Activated effector memory CD4-positive, alpha-beta T cell treated with anti-CD3 and anti-CD28 coated beads, Interleukin-2, amount 50 U/mL, for 16 hours (primary cell): ENCODE measurements at regions not wholly inside any gene's neighbourhood (a gene's known extent, or its start where the extent isn't known, plus 50 kb on each side); places are given as distances from the start of the nearest gene placed in this dataset.

Experiments
- DNase-seq: peaks from one replicate; pipeline ENCODE4 v3.0.0-alpha.2; 2020

DNA sequence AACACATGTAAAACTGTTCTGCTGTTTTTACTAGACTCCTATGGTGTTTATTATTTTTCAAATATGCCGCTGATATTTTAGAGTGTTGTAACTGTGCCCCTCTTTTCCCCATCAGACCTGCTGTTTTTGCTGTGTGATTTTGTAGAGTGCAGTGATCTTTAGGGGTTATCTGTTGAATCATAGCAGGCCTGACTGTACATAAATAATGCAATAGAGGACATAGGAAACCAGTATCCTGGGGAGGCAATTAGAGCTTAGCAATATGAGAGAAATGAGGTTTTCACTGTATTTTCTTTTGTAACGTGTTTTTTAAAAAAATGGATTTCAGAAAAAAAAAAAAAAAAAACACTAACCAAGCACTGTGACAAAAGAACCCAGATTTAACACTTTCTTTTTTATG is 662.2 kb downstream of the TOX3 start:
- no peak for DNase-seq

DNA sequence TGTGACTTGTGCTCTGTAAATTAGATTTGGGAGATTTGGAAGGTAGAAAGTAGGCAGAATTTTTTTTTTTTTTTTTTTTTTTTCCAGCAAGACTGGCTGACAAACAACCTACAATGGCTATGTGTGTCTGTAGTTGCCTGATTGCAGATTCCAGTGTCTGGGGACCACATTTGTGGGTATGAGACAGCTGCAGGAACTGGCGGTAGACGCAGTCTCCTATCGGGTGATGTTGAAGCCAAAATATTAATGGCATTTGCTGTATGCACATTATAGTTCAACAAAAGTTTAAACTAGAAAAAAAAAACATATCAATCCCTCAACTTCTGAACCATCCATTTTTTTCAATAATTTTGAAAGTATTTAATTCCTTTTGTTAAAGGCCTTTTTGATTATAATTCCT is 665.2 kb downstream of the TOX3 start:
- no peak for DNase-seq

DNA sequence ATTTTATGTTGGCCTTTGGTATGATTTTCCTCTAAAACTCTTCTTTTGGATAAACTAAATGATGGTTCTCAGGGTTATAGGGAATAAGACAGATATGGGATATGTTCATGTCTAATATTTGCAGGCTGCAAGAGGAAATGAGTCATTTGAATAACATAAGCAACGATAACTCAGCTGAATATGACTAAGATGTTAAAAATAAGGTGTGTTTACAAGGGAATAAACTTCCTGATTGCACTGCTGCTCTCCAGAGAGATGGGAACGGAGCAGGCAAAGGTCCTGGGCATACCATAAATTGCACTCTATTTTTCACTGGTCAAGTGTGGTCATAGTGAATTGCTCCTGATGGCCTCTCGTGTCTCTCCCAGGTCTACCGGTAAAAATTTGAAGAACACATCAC is 666.2 kb downstream of the TOX3 start:
- DNase-seq, result no peak

DNA sequence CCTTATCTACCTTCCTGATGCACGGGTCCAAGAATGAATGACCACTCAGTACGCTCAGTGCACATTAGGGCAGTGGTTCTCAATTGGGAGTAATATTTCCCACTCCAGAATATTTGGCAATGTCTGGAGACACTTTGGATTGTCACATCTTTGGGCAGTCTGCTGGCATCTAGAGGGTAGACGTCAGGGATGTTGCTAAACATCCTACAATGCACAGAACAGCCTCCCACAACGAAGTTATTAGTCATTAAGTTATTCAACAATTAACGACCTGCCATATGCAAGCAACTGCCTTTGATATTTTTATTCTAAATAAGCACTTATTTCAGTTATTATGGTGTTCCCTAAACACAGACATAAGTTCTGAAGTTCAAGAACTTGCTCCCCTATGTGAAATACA is 669.3 kb downstream of the TOX3 start:
- no peak for DNase-seq

DNA sequence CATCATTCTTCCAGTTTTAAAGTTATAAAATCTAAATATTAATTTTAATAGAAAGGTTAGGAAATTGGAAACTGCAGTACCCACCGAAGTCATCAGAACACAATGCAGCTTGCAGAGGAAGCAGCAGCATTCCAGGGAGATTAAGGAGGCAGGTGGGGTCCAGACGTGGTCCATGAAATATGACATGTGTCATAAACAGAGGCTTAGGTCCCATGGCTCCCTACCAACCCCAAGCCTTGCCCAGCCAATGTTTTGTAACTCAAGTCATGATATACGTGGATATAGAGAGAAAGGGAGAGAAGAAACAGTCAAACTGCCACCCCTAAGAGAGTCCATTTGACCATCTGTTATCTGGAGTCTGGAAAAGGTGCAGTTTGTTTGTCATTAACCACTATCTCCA is 670.0 kb downstream of the TOX3 start:
- DNase-seq, result no peak

DNA sequence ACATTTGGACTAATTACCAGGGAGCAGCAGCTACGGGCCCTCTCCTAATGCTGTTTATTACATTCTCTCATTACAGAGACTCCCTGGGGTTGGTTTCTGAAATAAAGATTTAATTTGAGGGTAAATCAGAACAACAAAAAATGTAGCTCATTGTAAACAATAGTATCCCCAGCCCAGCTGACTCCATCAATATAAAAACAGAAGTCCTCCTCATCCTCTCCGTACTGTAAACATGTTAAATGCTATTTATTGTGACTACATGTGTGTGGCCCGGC is 670.4 kb downstream of the TOX3 start:
- no peak for DNase-seq

DNA sequence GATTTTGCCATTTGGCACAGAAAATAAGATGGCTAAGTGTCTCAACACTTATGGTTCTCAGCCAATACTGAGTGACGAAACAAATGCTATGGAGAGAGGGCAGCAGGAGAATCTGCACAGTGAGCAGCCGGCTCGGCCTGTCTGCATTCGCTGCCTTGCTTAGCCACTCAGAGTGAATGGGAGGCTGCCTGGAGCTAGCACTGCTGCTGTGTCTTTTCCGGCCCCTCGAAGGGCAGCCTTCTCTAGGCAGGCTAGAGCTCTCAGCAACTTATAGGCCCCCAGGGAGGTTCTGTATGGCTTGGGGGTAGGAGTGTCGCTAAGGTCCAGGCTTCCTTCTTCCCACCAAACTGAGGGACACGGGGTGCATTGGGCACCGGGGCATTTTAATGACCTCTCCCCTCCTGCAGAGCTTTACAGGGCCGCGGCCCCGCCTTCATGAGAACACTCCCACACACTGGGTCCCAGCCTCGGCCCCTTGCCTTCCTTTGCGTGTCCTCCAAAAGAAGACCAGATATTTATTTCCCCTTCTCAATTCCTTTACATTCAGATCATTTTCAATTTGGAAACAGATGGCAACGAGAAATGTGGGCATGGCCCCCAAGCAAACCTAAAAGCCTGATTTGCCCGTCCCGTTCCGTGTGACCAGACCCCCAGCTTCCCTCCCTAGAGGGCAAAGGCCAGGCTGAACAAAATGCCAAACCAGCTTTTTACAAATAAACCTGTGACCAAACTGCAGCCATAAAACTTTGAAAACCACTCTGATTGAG is 670.9 kb downstream of the TOX3 start:
- no peak for DNase-seq

DNA sequence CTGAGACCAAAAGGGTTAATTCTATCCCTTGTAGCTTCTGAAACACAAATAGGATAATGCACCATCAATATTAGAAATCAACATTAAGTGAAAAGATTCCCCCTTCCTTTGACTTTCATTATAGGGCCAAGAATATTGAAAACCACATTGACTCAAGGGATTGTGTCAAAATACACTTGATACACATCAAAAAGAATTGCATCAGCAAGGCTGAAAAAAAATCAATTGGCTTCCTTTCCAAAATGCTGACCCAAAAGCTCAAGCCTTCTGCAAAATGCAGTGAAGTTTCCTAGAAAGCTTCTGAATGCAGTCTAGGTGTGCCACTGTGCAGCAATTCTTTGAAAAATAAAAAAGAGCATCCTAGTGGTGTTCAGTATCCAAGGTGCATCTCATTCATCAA is 674.4 kb downstream of the TOX3 start:
- DNase-seq, result no peak

DNA sequence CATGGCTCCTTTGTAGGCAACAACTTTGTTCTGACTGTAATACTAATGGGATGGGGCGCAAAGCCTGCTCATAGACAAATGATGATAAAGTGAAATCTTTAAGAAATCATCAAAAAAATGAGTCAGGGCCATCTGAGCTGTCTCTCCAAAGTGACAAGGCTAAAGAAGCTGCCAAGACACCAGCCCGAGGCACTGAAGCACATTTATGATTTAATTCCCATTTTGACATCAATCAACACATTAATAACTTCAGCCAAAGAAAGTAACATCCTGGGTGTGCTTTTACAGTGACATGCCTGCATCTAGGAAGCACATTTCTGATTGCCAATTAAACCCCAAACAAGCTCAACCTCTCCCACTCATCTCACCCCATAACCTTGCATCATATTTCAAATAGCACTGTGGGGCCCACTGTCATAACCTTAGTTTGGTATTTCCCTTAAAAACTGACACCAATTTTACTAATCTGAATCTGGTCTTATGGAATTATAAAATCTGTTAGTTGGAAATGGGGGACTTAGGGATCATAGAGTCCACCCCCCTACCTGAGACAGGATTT is 676.6 kb downstream of the TOX3 start:
- DNase-seq, result no peak

DNA sequence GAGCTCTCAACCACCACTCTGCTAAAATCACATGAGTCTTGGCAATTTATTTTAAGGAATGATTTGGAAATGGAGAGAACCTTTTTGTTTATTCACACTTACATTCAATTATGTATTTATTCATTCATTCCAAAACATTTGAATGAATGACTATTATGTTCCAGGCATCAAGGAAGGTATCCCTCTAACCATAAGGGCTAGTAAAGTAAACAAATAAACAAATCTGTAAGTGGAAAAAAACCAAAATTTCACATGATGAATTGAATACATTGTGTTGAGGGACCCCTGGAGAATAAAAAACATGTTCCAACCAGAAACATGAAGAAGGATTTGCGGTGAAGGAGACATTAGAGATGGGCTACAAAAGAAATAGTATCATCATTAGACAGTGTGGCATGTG is 677.8 kb downstream of the TOX3 start:
- no peak for DNase-seq

DNA sequence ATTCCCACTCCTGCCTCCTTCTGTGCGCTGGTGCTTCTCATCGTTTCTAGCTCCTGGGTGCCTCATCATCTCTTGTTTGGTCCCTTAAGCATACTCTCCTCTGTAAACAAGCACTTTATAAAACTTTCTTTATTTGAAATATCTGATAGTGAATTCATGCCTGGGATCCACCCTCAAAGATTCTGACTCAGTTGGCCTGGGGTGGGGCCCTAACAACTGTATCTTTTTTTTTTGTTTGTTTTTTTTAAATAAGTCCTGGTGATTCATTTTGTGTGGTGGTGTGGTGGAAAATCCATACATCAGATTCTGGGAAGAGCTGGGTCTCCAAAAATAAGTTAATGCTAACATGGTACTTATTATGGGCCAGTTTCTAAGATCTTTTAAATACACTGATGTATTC is 678.3 kb downstream of the TOX3 start:
- DNase-seq, result no peak

DNA sequence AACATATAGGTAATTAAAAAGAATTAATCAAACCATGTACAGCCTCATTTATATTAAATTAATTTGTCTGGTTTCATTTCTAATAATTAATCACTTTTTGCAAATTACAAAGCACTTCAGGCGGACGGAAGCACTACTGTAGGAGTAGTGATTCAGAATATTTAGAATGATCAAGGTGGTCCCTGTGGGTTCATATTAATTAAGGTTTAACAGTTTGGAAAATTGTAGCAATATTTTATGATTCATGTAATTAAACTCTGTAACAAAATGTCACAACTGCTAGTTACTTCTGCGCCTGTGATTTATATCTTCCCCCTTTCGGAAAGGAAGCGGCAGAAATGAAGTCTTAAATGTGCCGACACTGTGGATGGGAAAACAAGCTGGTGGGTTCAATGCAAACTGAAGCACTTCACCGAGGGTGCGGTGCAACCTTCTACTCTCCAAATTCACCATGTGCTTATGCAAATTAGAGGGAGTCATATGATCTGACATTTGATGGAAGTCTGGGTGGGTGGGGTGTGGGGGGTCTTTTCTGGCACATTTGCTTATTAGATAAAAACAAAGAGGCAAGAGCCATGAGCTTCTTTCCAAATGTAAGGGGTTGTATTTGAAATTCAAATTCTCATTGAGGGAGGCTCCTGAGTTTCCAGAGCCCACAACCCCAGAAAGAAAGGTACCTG is 679.4 kb downstream of the TOX3 start:
- no peak for DNase-seq

DNA sequence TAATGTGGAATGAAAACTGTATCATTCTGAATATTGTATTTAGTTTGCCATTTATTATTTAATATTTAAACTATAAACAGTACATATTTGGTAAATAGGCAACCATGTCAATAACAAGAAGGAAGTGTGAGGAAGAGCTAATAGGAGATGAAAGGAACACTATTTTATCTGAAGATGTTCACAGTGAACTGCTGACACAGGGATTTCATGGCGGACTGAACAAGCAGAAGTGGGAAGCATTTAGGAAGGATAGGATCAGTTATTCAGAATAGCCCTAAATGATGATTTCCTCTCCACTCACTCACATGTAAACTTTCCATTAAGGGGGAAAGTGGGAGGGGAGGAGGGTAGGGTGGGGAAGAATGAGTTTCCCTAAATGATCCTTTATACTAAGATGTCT is 682.4 kb downstream of the TOX3 start:
- DNase-seq, result no peak

DNA sequence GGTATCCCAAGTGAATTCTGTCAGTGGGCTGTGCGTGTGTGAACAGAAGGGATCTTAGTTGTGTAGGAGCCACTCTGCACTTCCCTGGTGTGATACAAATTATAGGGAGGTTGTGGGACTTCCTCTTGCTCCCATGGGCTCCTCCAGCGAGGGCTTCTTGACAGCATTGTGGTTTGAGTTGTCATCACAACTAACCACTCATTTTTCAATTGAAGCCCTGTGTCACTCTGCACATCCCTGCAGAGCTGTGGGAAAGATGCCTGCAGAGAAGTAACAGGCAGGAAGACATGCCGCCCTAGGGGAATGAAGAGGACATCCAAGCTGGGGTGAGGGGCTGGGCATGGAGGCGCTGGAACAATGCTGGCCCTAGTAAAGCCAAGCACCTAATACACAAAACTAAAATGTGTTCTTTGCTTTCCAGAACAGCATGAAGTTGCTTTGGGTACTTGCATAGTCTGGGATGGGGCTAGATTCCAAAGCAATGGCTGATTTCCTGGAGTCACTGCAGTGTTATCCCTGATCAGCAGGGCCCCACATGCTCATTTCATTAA is 692.5 kb downstream of the TOX3 start:
- no peak for DNase-seq

DNA sequence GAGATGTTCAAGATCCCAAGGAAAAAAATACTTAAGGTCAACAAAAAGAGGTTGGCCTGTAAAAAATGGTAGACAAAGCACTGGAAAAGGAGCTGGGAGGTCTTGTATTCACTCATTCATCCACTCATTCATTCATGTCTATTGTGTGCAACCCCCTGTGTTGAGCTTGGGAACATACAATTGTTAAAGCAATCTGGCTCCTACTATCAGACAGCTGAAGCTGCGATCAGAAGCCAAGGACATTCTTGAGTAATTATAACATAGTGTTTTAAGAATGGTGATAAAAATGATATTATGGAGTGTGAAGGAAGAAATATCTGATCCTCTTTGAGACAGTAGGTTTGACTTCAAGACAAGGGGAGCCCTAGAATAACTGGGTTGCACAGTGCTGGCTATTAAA is 693.4 kb downstream of the TOX3 start:
- DNase-seq, result no peak

DNA sequence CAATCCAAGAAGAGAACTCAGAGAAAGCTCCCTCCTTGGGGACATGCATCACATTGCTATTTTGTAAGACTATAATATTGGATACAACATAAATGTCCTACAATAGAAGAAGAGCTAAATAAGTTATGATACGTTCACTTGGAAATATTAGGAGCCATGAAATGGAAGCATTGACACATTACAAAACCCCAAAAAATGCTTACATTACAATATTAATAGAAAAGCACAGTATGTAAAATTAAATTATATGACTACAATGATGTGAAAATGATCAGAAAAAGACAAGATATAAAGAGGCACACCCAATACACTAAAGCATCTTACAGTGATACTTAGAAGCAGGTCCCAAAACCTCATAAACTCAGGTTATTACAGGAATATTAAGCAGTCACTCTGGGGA is 694.1 kb downstream of the TOX3 start:
- DNase-seq, result no peak

DNA sequence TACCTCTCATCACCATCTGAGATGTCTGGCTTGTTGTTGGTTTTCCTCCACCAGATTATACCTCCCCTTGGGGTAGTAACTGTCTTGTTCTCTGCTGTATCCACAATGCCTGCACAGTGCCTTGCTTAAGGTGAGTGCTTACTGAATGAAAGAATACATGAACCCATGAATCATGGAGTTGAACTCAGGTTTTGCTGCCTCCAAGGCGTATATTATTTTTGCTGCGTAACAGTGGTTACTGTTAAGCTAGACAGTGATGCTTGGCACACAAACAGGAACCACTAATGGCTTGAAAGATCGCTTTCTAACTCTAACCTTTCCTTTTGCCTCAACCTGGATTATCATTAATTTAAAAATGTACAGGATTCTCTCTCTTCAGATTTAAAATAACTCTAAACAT is 695.8 kb downstream of the TOX3 start:
- no peak for DNase-seq

DNA sequence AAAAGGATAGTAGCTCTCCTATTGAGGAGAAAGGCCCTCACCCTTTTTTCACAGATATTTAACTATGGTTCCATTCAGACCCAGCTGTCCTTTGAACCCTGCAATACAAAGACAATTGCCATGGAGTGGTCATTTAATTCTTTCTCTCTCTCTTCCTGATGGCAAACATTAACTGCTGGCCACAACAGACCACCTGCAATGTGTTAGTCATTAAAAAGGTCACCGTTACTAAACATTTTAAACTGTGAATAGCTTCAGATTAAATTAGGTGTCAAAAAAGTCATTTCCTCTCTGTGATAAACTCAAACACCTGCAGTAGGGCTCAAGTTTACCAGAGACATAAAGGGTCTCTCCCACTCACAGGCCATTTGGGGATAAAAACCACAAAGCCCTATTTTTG is 697.2 kb downstream of the TOX3 start:
- no peak for DNase-seq

DNA sequence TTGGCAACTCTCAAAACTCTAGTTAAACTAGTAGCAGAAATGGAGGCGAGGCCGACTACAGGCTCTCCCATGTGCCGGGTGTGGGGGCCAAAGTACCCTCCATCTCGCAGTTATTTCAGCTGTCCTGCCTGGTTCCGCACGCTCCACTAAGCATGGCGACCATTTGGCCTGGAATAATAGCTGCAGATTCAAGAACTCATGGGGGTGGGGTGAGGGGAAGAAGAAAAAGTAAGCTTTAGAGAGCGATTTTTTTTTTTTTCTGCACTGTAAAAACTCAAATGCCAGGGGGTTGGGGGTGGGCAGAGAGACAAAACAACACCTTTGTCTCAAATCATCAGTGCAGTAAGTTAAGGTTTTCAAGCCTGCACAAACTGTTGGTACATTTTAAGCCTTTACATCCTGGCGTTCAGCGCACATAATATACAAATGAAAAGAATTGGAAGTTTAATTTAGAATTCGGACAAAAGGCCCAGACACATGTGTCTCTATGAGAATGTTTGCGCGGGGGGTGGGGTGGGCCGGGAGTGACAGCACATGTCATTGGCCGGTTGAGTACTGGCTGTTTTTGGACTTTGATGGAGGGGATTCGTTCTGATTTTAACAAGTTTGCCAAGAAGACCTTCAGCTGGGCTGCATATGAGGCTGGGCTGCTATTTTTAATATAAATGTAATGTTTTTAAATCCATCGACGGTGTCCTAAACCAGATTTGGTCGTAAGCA is 694.7 kb upstream of the SALL1 start:
- no peak for DNase-seq

DNA sequence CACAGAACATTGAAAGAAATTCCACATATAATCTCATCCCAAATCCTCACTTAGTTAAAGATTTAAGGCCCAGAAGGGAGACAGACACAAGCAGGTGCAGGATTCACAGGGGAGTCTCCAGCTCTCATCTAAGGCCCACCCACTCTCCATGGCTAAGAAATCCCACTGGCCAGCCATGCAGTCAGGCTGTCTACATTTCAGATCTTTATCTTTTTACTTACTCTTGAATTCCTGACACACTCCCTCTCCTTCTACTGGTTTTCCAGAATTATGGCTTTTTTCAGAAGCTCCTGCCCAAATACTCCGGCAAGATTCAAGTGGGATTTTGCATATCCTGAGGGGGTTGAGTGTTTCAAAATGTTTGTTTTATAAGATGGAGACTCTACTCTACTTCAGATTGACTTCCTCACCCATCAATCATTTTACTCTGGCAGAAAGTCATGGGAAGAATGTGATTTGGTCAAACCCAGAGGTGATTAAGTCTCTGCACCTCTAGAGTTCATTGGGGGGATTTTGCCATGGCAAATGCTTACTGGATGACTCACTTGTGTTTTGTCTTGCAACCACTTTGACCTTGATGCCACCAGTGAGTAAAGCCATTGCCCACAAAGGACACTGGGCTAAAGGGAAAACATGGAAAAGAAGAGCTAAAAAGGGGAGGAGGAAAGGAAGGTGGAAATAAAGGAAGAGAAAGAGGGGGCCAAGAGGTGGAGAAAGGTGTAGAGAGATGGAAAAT is 688.8 kb upstream of the SALL1 start:
- DNase-seq, result no peak

DNA sequence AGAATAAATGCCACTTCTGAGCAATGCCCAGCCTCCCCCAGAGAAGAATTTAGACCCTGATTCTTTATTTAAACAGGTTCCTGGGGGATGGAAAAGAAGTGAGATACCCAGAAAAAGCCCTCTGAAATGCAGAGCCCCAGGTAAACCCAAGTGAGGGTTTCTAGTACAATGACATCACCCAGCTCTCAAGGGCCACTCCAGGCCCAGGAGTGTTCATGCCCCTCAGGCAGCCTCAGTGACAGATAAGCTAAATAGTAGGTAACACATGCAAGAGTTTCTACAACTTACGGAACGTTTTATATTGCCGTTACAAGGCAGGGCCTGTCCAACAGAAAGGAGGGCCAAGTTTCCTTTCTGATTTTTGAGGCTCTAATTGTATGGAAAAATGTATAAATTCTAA is 683.7 kb upstream of the SALL1 start:
- no peak for DNase-seq

DNA sequence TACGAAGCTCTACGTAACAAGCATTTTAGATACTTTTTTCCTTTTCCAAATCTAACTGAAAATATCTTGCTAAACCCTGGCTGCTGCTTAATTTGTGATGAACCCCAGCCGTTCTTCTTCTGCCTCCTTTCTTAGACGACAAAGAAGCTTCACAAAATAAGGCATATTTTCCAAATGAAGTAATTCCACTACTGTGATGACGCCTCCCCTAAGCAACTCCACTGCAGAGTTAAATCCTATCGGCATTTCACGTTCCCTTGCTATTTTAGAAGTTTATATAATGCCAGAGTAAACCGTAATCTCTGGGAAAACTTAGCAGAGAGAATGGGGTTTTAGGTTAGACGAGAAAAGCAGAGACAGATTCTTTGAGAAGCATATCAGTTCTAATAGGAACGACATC is 683.1 kb upstream of the SALL1 start:
- DNase-seq, result no peak
